ENCODE measurements at regions not wholly inside any gene's neighbourhood (a gene's known extent, or its start where the extent isn't known, plus 50 kb on each side); places are given as distances from the start of the nearest gene placed in this dataset.
"Not testable (repeated sequence)": the region's sequence is repeated elsewhere in the genome, so short reads cannot be mapped to it uniquely, and the experiment has no call there.

DNA sequence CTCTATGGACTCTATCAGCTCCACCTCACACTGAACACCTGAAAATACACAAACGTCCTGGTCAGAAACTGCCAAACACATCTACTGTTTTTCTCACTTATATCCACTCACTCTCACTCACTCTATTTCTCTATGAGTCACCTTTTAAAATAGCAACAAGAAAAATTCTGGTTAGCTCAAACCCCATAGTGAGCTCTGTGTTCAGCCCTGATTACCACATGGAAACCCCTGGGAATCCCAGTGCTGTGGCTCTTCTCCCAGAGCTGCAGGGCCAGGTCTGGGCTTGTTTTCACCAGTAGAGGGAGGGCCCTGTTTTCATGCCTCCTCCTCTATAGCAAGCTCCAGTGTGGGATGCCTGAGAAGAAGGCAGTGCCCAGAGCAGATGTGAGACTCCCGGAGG is 1126.1 kb downstream of the TMEM121 start:
- TF ChIP-seq, protein P1, sequence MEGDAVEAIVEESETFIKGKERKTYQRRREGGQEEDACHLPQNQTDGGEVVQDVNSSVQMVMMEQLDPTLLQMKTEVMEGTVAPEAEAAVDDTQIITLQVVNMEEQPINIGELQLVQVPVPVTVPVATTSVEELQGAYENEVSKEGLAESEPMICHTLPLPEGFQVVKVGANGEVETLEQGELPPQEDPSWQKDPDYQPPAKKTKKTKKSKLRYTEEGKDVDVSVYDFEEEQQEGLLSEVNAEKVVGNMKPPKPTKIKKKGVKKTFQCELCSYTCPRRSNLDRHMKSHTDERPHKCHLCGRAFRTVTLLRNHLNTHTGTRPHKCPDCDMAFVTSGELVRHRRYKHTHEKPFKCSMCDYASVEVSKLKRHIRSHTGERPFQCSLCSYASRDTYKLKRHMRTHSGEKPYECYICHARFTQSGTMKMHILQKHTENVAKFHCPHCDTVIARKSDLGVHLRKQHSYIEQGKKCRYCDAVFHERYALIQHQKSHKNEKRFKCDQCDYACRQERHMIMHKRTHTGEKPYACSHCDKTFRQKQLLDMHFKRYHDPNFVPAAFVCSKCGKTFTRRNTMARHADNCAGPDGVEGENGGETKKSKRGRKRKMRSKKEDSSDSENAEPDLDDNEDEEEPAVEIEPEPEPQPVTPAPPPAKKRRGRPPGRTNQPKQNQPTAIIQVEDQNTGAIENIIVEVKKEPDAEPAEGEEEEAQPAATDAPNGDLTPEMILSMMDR (IDR thresholded peaks at IDR 0.05; ENCODE audit: insufficient read depth in 1 of 2, low read depth in 1 of 2, low read length in 1 of 2, severe bottlenecking in 1 of 2, unreplicated experiment in 1 of 2) = peak; percentile 14 to 15
- no TSS peak for BruUV-seq (replicated peaks)
- Mint-ChIP-seq H3K4me1 (ENCODE audit: low read depth, unreplicated experiment) (no peaks in the 10 kb centered on the region), H3K27ac (ENCODE audit: unreplicated experiment) (no peak overlapping the region), H3K36me3 (ENCODE audit: insufficient read depth, unreplicated experiment) (no peaks in the 10 kb centered on the region), H3K27me3 (ENCODE audit: insufficient read depth, unreplicated experiment) (peaks cover 6% of the 10 kb centered on the region), H3K9me3 (ENCODE audit: unreplicated experiment) (no peaks in the 10 kb centered on the region), H3K4me3 (ENCODE audit: unreplicated experiment) (no peak overlapping the region)
- Histone ChIP-seq H3K4me3 (ENCODE audit: low read depth, low read length) (no peak overlapping the region), H3K9me3 (no peaks in the 10 kb centered on the region), H3K36me3 (ENCODE audit: control insufficient read depth, insufficient read depth, low read length) (no peaks in the 10 kb centered on the region), H3K4me1 (no peaks in the 10 kb centered on the region), H3K27me3 (replicated peaks; ENCODE audit: control insufficient read depth, insufficient read depth, low read length) (no peaks in the 10 kb centered on the region)
- CTCF ChIA-PET = no interaction called here
- intact Hi-C loops (cut with micrococcal nuclease; ENCODE audit: unreplicated experiment) = no loop called here
- POLR2A ChIA-PET = no interaction called here
- DNase-seq = peak in 1 of 2 experiments; percentile 8

DNA sequence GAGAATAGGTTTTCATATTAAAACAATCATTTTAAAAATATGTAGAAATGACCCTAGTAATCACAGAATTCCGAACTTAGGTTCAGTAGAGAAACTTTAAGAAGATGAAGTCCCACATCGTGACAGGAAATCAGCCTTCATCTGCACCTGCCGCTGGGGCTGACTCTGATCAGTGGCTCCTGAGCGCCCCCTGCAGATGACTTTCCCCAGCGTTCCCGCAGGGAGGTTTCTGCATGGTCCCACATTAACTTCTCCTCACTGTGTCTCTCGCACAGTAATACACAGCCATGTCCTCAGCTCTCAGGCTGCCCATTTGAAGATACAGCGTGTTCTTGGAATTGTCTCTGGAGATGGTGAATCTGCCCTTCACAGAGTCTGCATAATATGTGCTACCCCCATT is 1131.1 kb downstream of the TMEM121 start:
- CTCF ChIA-PET = interaction anchor here (0.9 kb wide), 1 partner anchor 39 kb away, joined by 3 read pairs; no protein-coding TSS in a partner anchor
- H3K36me3 Mint-ChIP-seq (ENCODE audit: insufficient read depth, unreplicated experiment) = no peaks in the 10 kb centered on the region
- peaks cover 5% of the 10 kb centered on the region for H3K27me3 Mint-ChIP-seq (ENCODE audit: insufficient read depth, unreplicated experiment)
- H3K27ac Mint-ChIP-seq (ENCODE audit: unreplicated experiment) = no peak overlapping the region
- Histone ChIP-seq H3K36me3 (ENCODE audit: control insufficient read depth, insufficient read depth, low read length) (no peaks in the 10 kb centered on the region), H3K27me3 (replicated peaks; ENCODE audit: control insufficient read depth, insufficient read depth, low read length) (no peaks in the 10 kb centered on the region), H3K4me3 (ENCODE audit: low read depth, low read length) (no peak overlapping the region), H3K4me1 (no peaks in the 10 kb centered on the region), H3K9me3 (no peaks in the 10 kb centered on the region)
- TF ChIP-seq, protein P1 (IDR thresholded peaks at IDR 0.05; ENCODE audit: insufficient read depth in 1 of 2, low read depth in 1 of 2, low read length in 1 of 2, severe bottlenecking in 1 of 2, unreplicated experiment in 1 of 2) = no peak
- H3K4me1 Mint-ChIP-seq (ENCODE audit: low read depth, unreplicated experiment) = no peaks in the 10 kb centered on the region
- POLR2A ChIA-PET = no interaction called here
- no peak overlapping the region for H3K4me3 Mint-ChIP-seq (ENCODE audit: unreplicated experiment)
- H3K9me3 Mint-ChIP-seq (ENCODE audit: unreplicated experiment) = no peaks in the 10 kb centered on the region
- intact Hi-C loops (cut with micrococcal nuclease; ENCODE audit: unreplicated experiment) = no loop called here
- DNase-seq = peak in 1 of 2 experiments; percentile 10
- BruUV-seq (replicated peaks) = no TSS peak

DNA sequence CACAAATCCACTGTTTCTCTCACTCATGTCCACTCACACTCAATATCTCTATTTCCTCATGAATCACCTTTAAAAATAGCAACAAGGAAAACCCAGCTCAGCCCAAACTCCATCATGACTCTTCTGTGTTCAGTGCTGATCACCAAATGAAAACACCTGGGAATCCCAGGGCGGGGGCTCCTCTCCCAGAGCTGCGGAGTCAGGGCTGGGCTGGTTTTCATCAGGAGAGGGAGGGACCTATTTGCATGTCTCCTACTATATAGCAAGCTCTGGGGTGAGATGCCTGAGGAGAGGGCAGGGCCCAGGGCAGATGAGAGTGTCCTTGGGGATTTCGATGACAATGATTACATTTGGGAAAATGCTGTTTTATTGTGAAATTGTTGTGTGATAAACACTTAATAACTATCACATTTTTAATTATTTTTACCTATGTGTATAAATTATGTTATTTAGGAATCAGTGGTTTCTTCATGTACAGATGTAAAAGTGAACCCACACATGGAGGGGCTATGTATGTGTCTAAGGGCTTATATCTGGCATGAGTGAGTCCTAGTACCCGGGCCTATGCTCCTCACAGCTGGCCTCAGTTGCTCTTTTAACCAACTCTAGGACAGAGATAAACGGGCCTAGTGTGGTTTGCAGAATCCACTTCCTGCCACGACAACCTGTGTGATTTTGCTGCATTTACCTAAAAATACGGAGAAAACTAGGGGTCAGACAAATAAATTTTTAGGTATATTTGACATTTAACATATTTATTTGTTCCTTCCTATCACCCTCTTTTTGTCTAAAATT is 1131.9 kb downstream of the TMEM121 start:
- POLR2A ChIA-PET = not testable (repeated sequence)

More for the DNA sequence above, 1131.9 kb downstream of the TMEM121 start:
- H3K27ac Mint-ChIP-seq (ENCODE audit: unreplicated experiment); H3K27me3 Mint-ChIP-seq (ENCODE audit: insufficient read depth, unreplicated experiment); H3K36me3 Mint-ChIP-seq (ENCODE audit: insufficient read depth, unreplicated experiment); CTCF ChIA-PET; DNase-seq; H3K4me3 ChIP-seq (ENCODE audit: low read depth, low read length); BruUV-seq (replicated peaks); intact Hi-C loops (cut with micrococcal nuclease; ENCODE audit: unreplicated experiment); H3K36me3 ChIP-seq (ENCODE audit: control insufficient read depth, insufficient read depth, low read length); H3K27me3 ChIP-seq (replicated peaks; ENCODE audit: control insufficient read depth, insufficient read depth, low read length); H3K4me1 Mint-ChIP-seq (ENCODE audit: low read depth, unreplicated experiment); H3K9me3 ChIP-seq; H3K4me3 Mint-ChIP-seq (ENCODE audit: unreplicated experiment); H3K4me1 ChIP-seq; H3K9me3 Mint-ChIP-seq (ENCODE audit: unreplicated experiment): not testable (repeated sequence)
